Glomerular visceral epithelial cell (primary cell): ENCODE measurements at regions not wholly inside any gene's neighbourhood (a gene's known extent, or its start where the extent isn't known, plus 50 kb on each side); places are given as distances from the start of the nearest gene placed in this dataset.

ENCODE experiments used
- DNase-seq: peaks from one replicate; pipeline ENCODE4 v3.0.0-alpha.2; 2016; ENCODE audit errors: extremely low spot score

DNA sequence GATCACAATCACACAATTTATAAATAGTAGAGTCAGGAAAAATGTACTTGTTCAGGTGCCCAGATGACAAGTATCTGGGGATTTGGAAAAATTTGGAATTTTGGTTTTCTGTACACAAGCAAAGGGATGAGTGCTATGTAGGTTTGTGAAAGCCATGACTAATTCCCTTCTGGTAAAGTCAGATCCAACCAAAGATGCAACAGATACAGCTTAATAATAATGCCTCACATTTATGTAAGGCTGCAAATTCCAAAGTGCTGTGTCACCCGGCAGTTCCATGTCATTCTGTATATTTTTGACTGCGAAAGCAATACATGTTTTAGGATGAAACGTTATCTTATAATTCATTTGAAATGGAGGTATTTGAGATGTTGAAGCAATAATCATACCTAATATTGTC lies 102.7 kb upstream of the AGBL1 start:
- no peak for DNase-seq

DNA sequence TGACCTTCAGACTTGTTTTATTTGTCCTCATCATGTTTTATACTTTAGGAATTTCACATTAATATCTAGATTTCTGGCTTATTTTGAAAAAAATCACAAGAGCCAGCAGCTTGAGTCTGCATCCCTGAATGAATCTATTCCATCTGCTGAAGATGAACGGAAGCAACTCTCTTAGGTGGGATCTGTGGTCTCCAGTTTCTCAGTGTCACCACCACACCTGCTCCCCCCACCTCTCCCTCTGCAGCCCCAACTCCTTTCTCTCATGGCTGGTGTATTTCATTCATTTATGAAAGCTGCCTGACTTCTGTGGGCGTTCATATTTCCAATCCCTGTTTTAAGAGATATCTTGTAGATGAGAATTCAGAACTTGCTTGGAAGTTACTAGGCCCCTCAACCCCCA lies 102.1 kb upstream of the AGBL1 start:
- DNase-seq: no peak

DNA sequence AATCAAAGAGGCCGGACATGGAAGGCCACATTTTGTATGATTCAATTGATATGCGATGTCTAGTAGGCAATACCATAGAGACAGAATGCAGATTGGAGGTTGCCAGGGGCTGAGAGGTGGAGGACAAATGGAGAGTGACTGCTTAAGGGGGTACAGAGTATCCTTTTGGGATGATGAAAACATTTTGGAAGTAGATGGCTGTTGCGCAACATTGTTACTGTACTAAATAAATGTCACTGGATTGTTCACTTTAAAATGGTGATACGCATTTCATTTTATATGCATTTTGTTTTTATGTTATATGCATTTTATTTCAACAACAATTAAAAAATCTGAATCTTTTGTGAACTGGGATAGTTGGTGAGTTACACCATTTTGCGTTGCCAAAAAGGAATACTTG lies 99.7 kb upstream of the AGBL1 start:
- DNase-seq: no peak

DNA sequence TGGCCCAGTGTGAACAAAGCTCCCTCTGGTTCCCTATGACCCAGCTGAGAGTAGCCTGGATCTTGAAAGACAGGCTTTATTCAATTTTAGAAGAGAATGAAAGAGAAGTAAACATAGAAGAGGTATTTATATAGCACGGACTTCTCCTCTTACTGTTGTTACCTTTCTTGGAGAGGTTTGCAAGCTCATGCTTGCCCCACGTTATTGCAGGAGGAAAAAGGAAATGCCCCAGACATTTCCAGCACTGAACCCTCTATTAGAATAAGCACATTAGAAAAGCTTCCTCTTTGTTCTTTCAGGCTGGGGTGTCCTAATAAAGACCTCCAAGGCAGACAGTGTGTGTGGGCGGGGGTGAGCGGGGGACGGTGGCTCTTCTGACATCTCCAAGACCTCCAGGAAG lies 98.7 kb upstream of the AGBL1 start:
- DNase-seq: no peak

GRCh38 chr15:85984241-85984640 lies 95.4 kb upstream of the AGBL1 start:
- no peak for DNase-seq

DNA sequence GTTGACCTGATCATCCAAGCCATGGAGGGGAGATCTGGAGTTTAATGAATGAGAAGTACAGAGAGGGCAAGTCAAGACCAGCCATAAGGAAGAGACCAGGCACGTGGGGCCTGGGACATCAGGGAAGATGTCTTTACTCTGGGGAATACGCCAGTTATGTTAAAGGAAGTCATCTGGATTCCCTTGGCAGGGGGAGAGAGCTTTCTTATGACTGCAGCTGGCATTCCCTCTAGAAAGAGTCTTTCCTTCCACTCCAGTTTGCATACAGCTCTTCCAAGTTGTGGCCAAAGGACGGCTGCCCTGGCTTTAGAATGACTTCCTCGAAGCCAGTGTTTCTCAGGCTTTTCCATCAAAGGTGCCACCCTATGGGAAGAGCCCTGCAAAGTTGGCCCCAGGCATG lies 93.6 kb upstream of the AGBL1 start:
- DNase-seq: no peak

GRCh38 chr15:85986741-85987140 lies 92.9 kb upstream of the AGBL1 start:
- no peak for DNase-seq

DNA sequence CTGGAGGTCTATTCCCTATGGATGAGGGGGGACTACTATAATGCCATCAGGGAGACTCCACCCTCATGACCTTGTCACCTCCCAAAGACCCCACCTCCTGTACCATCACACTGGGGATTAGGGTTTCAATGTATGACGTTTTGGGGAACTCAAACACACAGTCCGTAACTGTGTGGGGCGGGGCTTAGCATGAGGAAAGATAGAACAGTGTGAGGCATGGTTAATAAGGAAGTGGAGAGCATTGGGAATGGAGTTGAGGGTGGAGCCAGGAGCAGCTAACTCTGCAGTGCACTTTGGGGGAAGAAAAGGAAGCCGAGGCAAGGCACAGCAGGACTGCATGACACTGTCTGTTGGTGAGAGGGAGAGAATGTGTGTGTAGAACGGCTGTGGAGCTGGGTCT lies 90.9 kb upstream of the AGBL1 start:
- no peak for DNase-seq

DNA sequence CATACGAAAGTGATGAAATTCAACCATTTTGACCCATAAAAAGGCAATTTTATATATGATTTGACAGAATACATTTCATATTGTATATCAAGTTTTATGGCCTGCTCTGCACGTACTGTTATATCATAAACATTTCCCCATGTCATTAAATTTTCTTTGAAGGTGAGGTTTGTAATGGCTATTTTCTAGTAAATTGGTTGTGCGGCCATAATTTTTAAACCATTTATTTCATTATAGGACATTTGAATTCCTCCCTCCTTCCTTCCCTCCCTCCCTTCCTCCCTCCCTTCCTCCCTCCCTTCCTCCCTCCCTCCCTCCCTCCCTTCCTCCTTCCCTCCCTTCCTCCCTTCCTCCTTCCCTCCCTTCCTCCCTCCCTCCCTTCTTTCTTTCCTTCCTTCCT lies 87.4 kb upstream of the AGBL1 start:
- DNase-seq: no peak

- no peak for DNase-seq
These were observed 86.6 kb upstream of the AGBL1 start for GRCh38 chr15:85993116-85993515.

DNA sequence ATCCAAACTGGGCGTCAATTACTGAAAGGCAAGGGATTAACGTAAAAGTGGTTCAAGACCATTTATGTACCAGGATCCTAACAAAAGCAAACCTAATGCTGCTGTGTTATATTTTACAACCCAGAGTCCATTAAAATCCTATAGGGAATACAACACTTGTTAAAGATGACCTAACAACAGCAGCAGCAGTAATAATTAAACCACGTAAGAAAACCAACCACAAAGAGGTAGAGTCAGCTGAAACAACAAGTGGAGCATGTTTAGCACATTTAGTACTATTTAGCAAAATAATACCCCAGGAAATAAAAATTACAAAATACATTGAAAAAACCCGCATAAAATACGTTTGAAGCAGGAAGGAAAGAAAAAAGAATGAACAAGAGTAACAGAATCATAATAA lies 82.1 kb upstream of the AGBL1 start:
- DNase-seq: no peak

DNA sequence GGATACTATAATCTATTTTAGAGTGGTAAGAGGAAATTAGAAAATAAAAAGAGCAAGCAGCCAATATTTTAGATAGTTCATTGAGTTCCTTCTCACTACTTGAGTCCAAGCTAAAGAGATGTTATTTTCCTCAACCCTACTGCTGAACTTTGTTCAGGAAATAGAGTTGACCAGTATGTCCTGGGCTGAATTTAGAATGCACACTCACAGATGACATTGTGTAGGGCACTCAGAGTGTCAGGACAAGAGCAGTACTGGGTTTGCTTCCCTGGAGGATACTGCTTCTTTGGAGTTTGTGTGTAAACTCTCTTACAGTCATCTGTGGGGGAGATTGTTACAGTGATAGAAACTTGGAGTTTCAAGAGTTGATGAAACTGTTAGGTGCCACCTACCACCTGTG lies 80.0 kb upstream of the AGBL1 start:
- DNase-seq: no peak

DNA sequence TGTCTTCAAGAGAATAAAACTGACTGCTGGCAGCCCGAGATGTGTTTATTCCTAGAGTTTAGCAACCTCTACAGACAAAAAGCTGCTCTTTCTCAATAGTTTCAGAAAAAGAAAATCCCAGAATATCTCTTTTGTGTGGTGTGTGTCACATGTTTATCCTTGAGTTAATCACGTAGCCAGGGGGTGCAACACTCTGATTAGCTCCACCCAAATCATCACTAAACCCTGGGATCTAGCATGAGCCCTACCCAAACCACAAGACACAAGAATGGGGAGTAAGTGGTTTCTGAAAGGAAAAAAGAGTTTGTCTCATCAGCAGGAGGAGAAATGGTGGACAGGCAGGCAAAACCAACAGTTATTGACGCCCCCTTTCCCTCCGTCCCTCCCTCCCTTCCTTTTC lies 78.5 kb upstream of the AGBL1 start:
- DNase-seq: no peak

GRCh38 chr15:86002444-86002843 lies 77.2 kb upstream of the AGBL1 start:
- DNase-seq: no peak

- no peak for DNase-seq
These were observed 75.6 kb upstream of the AGBL1 start for GRCh38 chr15:86004061-86004460.

DNA sequence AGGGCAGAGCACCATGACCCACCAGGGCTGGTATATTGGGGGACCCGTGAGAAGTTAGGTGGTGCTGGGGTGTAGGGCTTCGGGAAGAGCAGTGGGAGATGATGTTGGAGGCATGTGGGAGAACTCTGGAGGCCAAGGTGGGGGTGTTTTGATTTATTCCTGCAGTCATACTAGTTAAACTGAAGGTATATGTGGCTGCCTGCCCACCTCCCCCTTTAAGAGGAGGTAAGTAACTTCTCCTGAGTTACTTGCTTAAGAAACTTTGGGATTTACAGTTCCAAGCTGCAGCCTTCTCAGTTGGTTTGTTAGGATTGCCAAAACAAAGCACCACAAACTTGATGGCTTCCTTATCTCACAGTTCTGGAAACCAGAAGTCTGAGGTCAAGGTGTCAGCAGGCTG lies 73.1 kb upstream of the AGBL1 start:
- no peak for DNase-seq

- DNase-seq: no peak
These were observed 69.9 kb upstream of the AGBL1 start for GRCh38 chr15:86009727-86010126.

GRCh38 chr15:86010398-86010797 lies 69.3 kb upstream of the AGBL1 start:
- DNase-seq: no peak

DNA sequence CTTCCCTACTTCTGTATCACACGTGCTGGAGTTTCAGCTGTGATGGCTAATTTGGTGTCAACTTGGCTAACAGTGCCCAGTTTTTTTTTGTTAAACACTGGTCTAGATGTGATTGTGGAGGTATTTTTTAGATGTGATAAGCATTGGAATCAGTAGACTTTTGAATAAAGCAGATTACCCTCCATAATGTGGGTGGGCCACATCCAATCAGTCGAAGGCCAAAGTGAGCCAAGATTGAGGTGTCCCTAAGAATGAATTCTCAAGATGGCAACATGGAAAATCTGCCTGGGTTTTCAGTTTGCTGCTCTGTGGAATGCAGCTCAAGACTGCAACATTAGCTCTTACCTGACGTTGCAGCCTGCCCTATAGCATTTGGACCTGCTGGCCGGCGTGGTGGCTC lies 68.8 kb upstream of the AGBL1 start:
- DNase-seq: no peak

- DNase-seq: no peak
These were observed 65.7 kb upstream of the AGBL1 start for GRCh38 chr15:86014016-86014415.

GRCh38 chr15:86016750-86017149 lies 62.9 kb upstream of the AGBL1 start:
- DNase-seq: no peak

DNA sequence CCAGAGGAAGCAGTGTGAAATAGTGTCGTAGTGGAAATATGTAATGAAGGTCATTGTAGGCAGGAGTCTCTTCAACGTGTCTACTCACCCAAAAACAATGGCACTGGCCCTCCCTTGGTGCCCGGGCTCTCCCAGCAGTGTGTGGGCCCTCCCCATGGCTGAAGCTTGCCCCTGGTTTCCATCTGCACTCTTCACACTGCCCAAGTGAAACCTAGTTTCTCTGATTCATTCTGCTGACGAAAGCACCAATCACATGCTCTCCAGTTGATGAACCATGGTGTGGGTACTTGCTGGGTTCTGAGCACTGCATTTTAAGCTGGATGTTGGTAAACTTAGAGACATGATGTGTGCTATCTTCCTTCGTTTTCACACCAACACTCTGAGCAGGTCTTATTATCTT lies 61.0 kb upstream of the AGBL1 start:
- DNase-seq: no peak

DNA sequence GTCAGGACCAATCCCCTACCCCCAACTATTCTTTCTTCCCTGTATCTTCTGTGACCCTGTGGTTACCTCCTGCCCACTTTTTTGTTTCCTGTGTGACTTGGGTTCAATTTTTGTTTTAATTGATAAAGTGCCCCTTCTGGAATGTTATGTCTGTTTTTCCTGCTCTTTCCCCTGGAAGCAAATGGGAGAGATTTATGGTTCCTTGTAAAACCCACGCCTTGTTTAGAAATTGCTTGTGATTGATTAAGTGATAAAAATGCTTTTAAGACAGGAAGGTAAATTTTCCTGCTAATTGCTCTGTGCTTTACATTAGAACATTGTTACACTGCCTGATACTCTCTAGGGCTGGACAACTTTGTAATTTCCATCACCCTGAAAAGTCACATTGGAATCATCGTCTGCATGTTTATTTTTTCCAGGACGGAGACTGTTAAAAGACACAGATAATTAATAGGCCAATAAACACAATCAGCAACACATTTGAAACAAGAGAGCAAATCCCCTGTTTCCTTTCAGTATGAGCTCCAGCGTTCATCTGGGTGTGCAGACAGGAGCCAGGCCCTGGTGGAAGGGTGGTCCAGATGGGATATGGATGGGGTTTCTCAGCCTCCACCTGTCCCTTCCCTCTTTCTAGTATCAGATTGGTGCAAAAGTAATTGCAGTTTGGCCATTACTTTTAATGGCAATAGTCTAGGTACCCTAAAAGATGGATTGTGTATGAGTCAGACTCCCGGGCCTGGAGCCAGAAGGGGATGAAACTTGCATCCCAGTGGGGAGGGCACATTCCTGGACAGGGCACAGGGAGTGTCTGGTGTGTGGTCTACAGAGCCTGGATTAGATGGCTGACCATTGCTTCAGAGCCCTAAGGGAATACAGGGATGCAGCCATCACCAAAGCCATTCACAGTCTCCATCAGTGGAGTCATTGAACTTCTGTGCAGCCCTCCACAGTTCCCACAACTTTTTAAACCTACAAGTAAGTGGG lies 58.1 kb upstream of the AGBL1 start:
- peak; percentile 23 for DNase-seq

- DNase-seq: no peak
These were observed 50.7 kb upstream of the AGBL1 start for GRCh38 chr15:86028961-86029360.
